Left kidney (tissue), 1 donor: ENCODE measurements at regions not wholly inside any gene's neighbourhood (a gene's known extent, or its start where the extent isn't known, plus 50 kb on each side); places are given as distances from the start of the nearest gene placed in this dataset.

Source experiments
- DNase-seq: peaks from one replicate; pipeline ENCODE4 v3.0.0-alpha.2; 2013

DNA sequence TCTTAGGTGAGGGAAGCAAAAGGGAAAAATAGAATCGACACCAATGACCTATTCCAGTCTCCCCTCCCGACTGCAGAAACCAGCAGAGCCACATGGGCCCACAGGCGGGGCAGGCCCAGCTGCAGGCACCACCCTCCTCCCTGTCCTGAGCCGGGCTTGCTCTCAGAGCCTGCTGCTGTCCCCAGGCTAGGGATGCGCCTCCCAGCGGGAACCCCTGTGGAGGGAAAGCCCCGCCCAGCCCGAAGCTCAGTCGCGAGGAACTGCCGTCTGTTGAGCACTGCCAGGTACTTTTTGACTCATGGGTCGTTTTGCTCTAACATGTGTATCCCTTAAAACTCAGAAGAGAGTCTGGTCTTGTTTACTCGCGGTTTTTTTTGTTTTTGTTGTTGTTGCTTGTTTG, 124.5 kb upstream of the RET start:
- peak; percentile 37 for DNase-seq

- DNase-seq, result no peak
Measured at GRCh38 chr10:42952931-42953683, 123.8 kb upstream of the RET start.

- no peak for DNase-seq
Measured at GRCh38 chr10:42953684-42954674, 122.9 kb upstream of the RET start.

DNA sequence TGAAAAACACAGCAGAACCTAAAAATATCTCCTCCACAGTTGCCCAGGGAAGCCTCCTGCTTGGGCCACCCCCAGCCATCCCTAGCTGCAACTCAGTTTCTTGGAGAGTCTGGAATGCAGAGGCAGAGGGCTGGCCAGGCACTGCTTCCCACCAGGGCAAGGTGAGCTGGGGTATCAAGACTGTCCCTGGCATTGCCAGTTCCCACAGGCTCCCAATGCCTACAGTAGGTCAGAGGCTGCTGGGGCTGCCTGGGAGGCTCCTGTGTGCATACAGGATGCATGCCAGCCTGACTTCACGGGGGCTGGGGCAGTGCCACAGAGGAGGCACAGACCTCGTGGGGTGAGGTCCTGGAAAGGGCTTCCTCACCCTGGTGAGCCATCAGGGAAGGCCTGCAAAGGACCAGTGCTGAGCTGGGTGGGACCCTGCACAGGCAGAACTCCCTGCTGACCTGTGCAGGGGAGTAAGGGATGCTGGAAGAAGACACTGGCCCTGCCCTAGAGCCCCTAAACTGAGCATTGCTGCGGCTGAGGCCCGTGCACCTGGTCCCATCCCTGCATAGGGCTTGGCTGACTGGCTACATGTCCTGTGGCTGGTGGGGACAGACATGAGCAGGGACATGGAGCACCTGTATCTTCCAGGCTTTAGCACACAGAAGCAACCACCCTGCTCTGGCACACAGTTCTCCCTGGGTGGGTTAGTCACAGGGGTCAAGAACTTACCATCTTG, 121.9 kb upstream of the RET start:
- no peak for DNase-seq

DNA sequence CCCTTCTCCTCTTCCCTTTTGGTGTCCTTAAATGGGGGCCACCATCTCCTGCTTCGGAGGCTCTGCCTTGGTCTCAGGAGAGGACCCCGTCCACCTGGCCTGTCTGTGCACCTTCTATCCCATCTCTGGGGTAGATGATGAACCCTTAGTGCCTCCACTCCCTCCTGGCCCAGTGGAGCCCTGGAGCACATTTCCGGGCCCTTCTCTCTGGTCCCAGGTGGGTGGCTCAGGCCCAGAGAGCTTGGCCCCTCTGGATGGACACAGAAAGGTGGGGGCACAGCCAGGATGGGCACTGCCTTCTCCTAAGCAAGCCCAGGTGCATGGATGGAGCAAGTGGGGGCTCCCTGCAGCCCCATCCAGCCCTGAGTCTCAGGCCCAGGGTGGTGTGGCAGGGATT, 121.4 kb upstream of the RET start:
- DNase-seq, result no peak

DNA sequence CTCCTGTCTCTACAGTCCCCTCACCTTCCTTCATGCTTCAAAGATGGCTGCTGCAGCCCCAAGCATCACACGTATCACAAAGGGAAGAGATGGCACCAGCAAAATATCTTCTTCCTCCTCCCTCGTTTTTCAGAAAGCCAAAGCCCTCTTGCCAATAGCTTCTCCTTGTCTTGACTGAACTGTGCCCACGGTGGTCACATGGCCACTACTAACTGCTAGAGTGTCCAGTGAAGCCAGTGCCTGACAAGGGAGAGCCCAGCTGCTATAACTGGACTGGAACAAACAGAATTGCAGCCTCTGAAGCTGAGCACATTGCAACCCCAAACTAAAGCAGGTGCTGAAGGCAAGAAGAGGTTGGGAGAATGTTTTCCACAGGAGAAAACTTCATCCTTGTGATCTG, 120.8 kb upstream of the RET start:
- no peak for DNase-seq

DNA sequence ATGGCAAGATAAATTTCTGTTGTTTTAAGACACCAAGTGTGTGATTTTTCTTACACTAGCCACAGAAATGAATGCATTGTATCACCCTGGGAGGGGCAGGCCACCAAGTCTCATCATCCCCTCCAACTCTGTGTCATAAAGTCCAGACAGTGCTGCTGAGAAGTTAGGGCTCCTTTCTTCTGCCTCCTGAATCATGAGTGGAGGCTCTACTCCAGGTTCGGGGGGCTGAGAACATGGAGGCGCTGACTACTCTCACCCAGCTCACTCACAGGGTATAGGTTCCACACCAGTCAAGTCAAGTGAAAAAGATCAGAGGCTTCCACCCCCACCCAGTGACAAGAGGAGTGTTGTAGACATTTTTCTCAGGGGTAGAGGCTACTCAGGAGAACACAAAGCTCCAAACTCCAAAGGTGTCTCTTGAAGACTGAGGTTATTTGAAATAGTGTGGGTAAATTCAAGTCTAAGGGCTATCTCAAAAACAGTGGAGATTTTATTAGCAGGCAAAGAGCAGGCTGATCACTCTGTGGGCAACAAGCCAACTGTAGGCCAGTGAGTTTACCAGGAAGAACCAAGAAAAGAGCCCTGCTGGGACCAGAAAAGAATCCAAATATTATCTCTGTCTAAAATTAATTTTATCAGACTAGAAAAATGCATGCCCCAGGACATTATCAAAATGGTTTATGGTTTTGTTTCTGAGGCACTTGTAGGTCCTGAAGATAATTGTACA, 118.6 kb upstream of the RET start:
- no peak for DNase-seq

- no peak for DNase-seq
Measured at GRCh38 chr10:42959833-42960232, 117.0 kb upstream of the RET start.

GRCh38 chr10:42960491-42960990, 116.3 kb upstream of the RET start:
- DNase-seq, result no peak

GRCh38 chr10:42960991-42961795, 115.7 kb upstream of the RET start:
- DNase-seq, result no peak

GRCh38 chr10:42961796-42962109, 115.1 kb upstream of the RET start:
- DNase-seq, result no peak

DNA sequence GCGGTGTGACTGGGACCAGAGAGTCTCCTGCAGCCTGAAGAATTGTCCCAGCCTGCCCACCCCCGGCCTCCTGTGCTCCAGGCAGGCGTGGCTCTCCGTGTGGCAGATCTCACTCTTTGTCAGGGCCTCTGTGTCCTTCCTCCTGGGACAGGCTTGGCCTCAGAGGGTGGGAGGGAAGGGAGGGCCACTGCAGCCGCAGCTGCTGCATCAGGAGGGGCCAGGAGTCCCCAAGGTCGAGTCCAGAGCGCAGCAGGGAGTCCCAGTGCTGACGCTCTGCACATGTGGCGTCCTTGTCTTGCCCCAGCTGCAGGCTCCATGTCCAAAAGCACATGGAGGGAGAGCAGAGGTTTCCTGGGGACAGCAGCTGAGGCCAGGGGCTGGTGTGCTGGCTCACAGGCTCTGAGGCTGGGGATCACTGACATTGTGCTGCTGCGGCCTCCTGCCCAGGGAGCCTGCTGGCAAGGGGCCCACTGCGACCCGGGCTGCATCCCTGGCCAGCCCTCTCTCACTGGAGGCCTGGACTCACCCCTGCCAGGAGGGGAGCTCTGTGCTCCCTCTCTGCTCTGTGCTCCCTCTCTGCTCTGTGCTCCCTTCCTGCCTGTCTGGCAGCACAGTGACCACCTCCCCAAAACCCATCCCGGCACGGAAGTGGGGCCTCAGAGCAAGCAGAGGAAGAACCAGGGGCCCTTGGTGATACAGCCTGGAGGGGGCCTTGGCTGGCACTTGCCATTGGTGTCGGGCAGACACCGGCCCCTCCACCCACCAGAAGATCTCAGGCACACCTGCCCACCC, 114.6 kb upstream of the RET start:
- DNase-seq, result no peak

DNA sequence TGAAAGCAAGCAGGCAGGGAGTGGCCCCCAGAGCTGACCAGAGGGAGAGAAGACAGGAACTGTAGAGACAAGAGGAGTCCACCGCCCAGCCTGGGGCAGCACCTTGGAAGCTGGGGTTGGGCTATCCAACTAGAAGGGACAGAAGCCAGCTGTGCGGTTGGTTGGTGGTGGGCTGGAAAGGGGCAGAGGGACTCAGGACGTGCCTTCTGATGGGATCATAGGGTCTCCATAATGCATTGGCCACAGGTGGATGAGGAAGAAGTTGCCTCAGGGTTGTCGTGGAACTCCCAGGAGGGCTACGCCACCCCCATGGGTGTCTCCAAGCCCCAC, 114.0 kb upstream of the RET start:
- no peak for DNase-seq

GRCh38 chr10:42963312-42963711, 113.6 kb upstream of the RET start:
- DNase-seq, result no peak

DNA sequence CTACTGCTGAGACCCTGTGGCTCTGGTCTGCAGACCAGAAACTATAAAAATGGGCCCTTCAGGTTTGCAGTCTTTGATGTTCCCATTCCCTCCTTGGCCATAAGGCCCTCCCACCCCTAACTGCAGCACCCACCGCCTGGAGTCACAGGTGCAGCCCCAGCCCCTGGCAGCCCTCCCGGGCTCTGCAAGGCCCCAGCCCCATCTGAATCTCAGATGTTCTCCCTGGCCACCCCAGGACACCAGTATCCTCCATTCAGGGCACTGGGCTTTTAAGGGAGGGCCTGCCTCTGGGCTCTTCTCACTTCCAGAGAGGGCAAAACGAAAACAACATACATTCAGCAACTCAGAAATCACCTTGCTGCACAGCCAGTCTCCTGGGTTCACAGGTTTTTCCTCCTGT, 107.7 kb upstream of the RET start:
- no peak for DNase-seq

DNA sequence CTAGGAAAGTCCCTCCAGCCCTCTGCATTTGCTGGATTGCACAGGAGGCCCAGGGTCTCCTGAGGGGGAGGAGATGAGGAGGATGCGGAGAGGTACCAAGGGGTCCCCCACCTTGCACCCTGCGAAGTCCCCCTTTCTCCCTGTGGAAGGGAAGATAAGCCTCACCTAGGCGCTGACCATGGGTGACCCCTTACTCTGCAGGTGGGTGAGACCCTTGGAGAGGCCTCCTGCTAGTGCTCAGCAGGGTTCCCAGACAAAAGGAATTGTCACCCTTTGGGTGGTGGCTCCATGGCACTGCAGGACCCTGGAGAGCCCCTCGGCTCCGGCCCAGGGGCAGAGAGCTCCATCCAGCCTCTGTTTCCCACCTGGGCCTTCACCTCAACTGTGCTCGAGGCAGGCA, 107.0 kb upstream of the RET start:
- no peak for DNase-seq

DNA sequence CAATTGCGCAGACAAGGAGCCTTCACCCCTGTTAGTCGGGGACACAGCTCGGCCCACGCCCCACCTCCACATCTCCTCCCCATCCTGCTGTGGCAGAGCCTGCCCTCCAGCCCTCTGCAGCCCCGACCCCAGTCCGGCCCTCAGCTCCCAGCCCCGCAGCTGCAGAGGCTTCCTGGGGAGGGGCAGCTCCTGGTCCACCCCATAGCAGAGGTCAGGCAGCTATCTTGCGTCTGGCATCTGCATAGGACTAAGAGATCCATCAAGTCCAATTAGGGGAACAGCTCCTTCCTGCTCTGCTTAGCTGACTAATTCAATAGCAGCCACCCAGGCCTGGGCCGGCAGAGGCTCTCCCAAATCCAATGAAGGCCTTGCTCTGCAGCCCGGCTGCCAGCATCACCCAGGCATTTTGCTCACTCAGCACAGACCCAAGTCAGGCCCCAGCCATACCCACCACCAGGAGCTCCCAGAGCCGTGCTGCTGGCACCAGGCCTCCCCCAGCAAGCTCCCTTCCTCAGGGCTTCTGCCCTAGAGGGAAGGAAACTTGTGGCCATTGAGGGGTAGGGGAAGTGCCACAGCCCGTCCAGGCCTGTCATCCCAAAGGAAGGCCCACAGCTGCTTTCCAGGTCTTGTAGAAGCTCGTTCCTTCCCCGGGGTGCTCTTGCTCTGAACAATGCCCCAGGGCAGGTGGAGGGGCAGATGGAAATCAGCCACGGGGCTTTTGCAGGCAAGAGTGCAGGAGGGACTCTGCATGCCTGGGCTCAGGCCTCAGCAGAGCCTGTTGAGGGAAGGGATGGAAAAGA, 106.2 kb upstream of the RET start:
- no peak for DNase-seq

- no peak for DNase-seq
Measured at GRCh38 chr10:42971251-42971599, 105.6 kb upstream of the RET start.

DNA sequence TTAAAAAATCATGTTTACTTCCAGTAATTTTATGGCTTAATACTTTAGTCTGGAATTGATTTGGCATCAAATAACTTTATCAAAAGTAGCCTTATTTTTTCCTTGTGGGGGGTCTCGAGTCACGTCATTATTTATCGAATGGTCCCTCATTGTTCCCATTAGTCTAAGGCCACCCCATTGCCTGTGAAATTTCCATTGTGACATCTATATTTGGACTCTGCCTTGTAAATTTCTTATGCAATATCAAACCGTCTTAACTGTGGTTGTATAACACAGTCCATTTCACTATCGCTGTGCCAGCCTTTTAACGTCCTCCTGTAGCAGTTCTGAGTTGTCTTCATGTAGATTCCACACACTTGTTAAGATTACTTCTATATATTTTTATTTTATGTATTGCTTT, 103.9 kb upstream of the RET start:
- no peak for DNase-seq

- DNase-seq, result no peak
Measured at GRCh38 chr10:42973411-42973810, 103.5 kb upstream of the RET start.
